Naive thymus-derived CD4-positive, alpha-beta T cell (primary cell): ENCODE measurements at regions not wholly inside any gene's neighbourhood (a gene's known extent, or its start where the extent isn't known, plus 50 kb on each side); places are given as distances from the start of the nearest gene placed in this dataset.
"Not testable (repeated sequence)": the region's sequence is repeated elsewhere in the genome, so short reads cannot be mapped to it uniquely, and the experiment has no call there.

Experiments
- ATAC-seq: fragments of 150-1000 bp; cut with Tn5 transposase; 2 replicates; pipeline ENCODE4 v1.10.0; 2021; ENCODE audit warnings: mild to moderate bottlenecking, moderate library complexity
- CTCF ChIA-PET: fragments of 350-600 bp; sonication (Branson Sonifier 250); formaldehyde crosslinking; loops from one replicate; lab custom pipeline; 2021; ENCODE audit warnings: antibody characterized with exemption; lab: Charles Lee
- POLR2A ChIA-PET: fragments of 350-600 bp; sonication (Branson Sonifier 250); formaldehyde crosslinking; loops from one replicate; lab custom pipeline; 2021; ENCODE audit warnings: antibody characterized with exemption, inconsistent platforms; lab: Charles Lee
- DNase-seq, 9 donors: peaks; one replicate each; pipeline versions ENCODE4 v3.0.0 to v3.0.0-alpha.2; 2020 to 2022; ENCODE audit warnings: mixed read lengths in 1 of 9
- H3K27ac ChIP-seq: one replicate; pipeline ENCODE4 v1.7.0; 2013; ENCODE audit warnings: mild to moderate bottlenecking, low read depth, low read length, moderate library complexity
- H3K27me3 ChIP-seq, 2 donors: one replicate each; pipeline ENCODE4 v1.7.0; 2013; ENCODE audit warnings: low read length in 2 of 2, mild to moderate bottlenecking in 2 of 2, moderate library complexity in 2 of 2; ENCODE audit not compliant: control insufficient read depth in 2 of 2, insufficient read depth in 2 of 2
- H3K36me3 ChIP-seq, 3 experiments: 1 replicate in 2 of 3; 2 replicates in 1 of 3; pipeline ENCODE4 v1.7.0; 2013; ENCODE audit warnings: low read length in 3 of 3, mild to moderate bottlenecking in 3 of 3, moderate library complexity in 1 of 3; ENCODE audit not compliant: insufficient read depth in 3 of 3, control insufficient read depth in 2 of 3
- H3K4me1 ChIP-seq, 2 donors: one replicate each; pipeline ENCODE4 v1.7.0; 2013; ENCODE audit warnings: low read length in 2 of 2, mild to moderate bottlenecking in 2 of 2, moderate library complexity in 1 of 2; ENCODE audit not compliant: control insufficient read depth in 2 of 2, insufficient read depth in 2 of 2
- H3K4me3 ChIP-seq: 2 replicates; pipeline ENCODE4 v1.7.0; 2013; ENCODE audit warnings: mild to moderate bottlenecking, low read length
- H3K9me3 ChIP-seq, 3 experiments: 1 replicate in 2 of 3; 2 replicates in 1 of 3; pipeline ENCODE4 v1.7.0; 2013; ENCODE audit warnings: low read length in 3 of 3; ENCODE audit not compliant: control insufficient read depth in 2 of 3
- H3K27ac Mint-ChIP-seq, 9 donors: one replicate each; pipeline ENCODE4 v1.8.0; 2020 to 2022; ENCODE audit warnings: mixed read lengths in 9 of 9, mild to moderate bottlenecking in 8 of 9, moderate library complexity in 5 of 9, inconsistent platforms in 2 of 9
- H3K27me3 Mint-ChIP-seq, 5 donors: one replicate each; pipeline ENCODE4 v1.8.0; 2021 to 2022; ENCODE audit warnings: mixed read lengths in 5 of 5, mild to moderate bottlenecking in 1 of 5
- H3K36me3 Mint-ChIP-seq, 5 donors: one replicate each; pipeline ENCODE4 v1.8.0; 2020 to 2022; ENCODE audit warnings: mixed read lengths in 5 of 5, mild to moderate bottlenecking in 3 of 5, inconsistent platforms in 1 of 5
- H3K4me1 Mint-ChIP-seq, 7 donors: one replicate each; pipeline ENCODE4 v1.8.0; 2020 to 2022; ENCODE audit warnings: mixed read lengths in 7 of 7, mild to moderate bottlenecking in 3 of 7, inconsistent platforms in 1 of 7
- H3K4me3 Mint-ChIP-seq, 10 donors: one replicate each; pipeline ENCODE4 v1.8.0; 2020 to 2022; ENCODE audit warnings: mild to moderate bottlenecking in 10 of 10, mixed read lengths in 10 of 10, moderate library complexity in 6 of 10, inconsistent platforms in 2 of 10
- H3K9me3 Mint-ChIP-seq, 11 donors: one replicate each; pipeline ENCODE4 v1.8.0; 2020 to 2022; ENCODE audit warnings: mixed read lengths in 11 of 11, mild to moderate bottlenecking in 4 of 11, inconsistent platforms in 1 of 11, moderate library complexity in 1 of 11
- intact Hi-C, 2 donors: fragments of 100-400 bp; cut with micrococcal nuclease; formaldehyde crosslinking; loops; one replicate each; pipeline ENCODE4 v1.15.1; 2023

- H3K27me3 ChIP-seq, POLR2A ChIA-PET, H3K27ac Mint-ChIP-seq, H3K4me3 Mint-ChIP-seq, H3K4me1 Mint-ChIP-seq, H3K27me3 Mint-ChIP-seq, H3K36me3 Mint-ChIP-seq, H3K4me3 ChIP-seq, intact Hi-C loops, H3K9me3 ChIP-seq, H3K4me1 ChIP-seq, DNase-seq, H3K27ac ChIP-seq, CTCF ChIA-PET, H3K36me3 ChIP-seq, ATAC-seq: not testable (repeated sequence)
- peaks cover 3 to 23% (median 7%) of the 10 kb centered on the region in 11 donors for H3K9me3 Mint-ChIP-seq
These were observed 601.3 kb upstream of the ANKRD30A start for GRCh38 chr10:36524126-36524525.

GRCh38 chr10:36519909-36520308, 605.5 kb upstream of the ANKRD30A start:
- H3K27ac Mint-ChIP-seq: no peak overlapping the region
- Histone ChIP-seq H3K27me3 (no peaks in the 10 kb centered on the region), H3K27ac (no peak overlapping the region), H3K36me3 (no peaks in the 10 kb centered on the region), H3K4me3 (no peak overlapping the region), H3K9me3 (peaks cover 0 to 6% (median 0%) of the 10 kb centered on the region in 3 experiments), H3K4me1 (no peaks in the 10 kb centered on the region)
- intact Hi-C loops: no loop called here
- peaks cover 0 to 27% (median 8%) of the 10 kb centered on the region in 11 donors for H3K9me3 Mint-ChIP-seq
- H3K4me1 Mint-ChIP-seq: no peaks in the 10 kb centered on the region
- ChIA-PET CTCF (no interaction called here), POLR2A (no interaction called here)
- H3K27me3 Mint-ChIP-seq: no peaks in the 10 kb centered on the region
- no peaks in the 10 kb centered on the region for H3K36me3 Mint-ChIP-seq
- ATAC-seq (no peak), DNase-seq (no peak)
- H3K4me3 Mint-ChIP-seq: no peak overlapping the region

DNA sequence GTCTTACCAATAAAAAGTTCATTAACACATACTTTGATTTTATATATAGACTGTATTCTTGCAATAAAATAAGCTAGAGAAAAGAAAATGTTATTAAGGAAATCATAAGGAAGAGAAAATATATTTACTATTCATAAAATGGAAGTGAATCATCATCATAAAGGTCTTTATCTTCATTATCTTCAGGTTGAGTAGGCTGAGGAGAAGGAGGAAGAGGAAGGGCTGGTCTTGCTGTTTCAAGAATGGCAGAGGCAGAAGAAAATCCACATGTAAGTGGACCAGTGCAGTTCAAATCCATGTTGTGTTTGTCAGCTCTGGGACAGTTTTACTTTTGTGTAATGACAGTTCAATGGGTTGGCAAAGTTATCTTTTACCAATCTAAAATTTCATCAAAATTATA, 609.1 kb upstream of the ANKRD30A start:
- Histone ChIP-seq H3K36me3 (no peaks in the 10 kb centered on the region), H3K9me3 (peaks cover 0 to 6% (median 0%) of the 10 kb centered on the region in 3 experiments), H3K27me3 (no peaks in the 10 kb centered on the region), H3K4me3 (no peak overlapping the region), H3K4me1 (no peaks in the 10 kb centered on the region), H3K27ac (no peak overlapping the region)
- Mint-ChIP-seq H3K4me1 (no peaks in the 10 kb centered on the region), H3K4me3 (no peak overlapping the region), H3K36me3 (no peaks in the 10 kb centered on the region), H3K27me3 (peaks cover 0 to 4% (median 0%) of the 10 kb centered on the region in 5 donors), H3K9me3 (peaks cover 0 to 27% (median 8%) of the 10 kb centered on the region in 11 donors), H3K27ac (no peak overlapping the region)
- CTCF ChIA-PET: no interaction called here
- no peak for DNase-seq
- POLR2A ChIA-PET: no interaction called here
- intact Hi-C loops: no loop called here
- no peak for ATAC-seq

DNA sequence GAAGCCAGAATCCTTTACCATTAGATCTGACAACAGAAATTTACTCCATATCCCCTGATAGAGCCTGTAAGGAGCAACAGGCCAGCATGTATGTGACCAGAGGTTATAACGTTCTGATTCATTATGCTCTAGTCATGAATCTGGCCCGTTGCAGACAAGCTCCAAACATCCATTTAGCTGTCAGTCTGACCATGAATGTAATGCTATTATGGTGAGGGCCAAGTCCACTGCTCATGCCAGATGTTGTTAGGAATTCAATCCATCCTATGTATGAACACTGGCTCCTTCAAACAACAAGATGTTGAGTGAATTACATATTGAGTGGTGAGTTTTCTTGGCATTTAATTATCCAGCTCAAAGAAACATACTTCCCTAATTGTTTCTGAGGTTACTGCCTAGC, 610.1 kb upstream of the ANKRD30A start:
- no peak for ATAC-seq
- Mint-ChIP-seq H3K4me3 (no peak overlapping the region), H3K9me3 (peaks cover 0 to 27% (median 10%) of the 10 kb centered on the region in 11 donors), H3K27ac (no peak overlapping the region), H3K36me3 (no peaks in the 10 kb centered on the region), H3K4me1 (no peaks in the 10 kb centered on the region), H3K27me3 (peaks cover 0 to 4% (median 0%) of the 10 kb centered on the region in 5 donors)
- ChIA-PET POLR2A (no interaction called here), CTCF (no interaction called here)
- DNase-seq: no peak
- no peaks in the 10 kb centered on the region for H3K4me1 ChIP-seq
- H3K36me3 ChIP-seq: no peaks in the 10 kb centered on the region
- no peaks in the 10 kb centered on the region for H3K27me3 ChIP-seq
- intact Hi-C loops: no loop called here
- no peak overlapping the region for H3K4me3 ChIP-seq
- no peak overlapping the region for H3K27ac ChIP-seq
- peaks cover 0 to 6% (median 0%) of the 10 kb centered on the region in 3 experiments for H3K9me3 ChIP-seq

- ATAC-seq (no peak), DNase-seq (no peak)
- H3K27me3 ChIP-seq: no peaks in the 10 kb centered on the region
- H3K36me3 ChIP-seq: no peaks in the 10 kb centered on the region
- CTCF ChIA-PET: no interaction called here
- H3K9me3 ChIP-seq: peaks cover 0 to 3% (median 0%) of the 10 kb centered on the region in 3 experiments
- H3K9me3 Mint-ChIP-seq: peaks cover 0 to 19% (median 6%) of the 10 kb centered on the region in 11 donors
- no peak overlapping the region for H3K4me3 Mint-ChIP-seq
- no peaks in the 10 kb centered on the region for H3K4me1 ChIP-seq
- no peaks in the 10 kb centered on the region for H3K27me3 Mint-ChIP-seq
- no peak overlapping the region for H3K27ac Mint-ChIP-seq
- POLR2A ChIA-PET: no interaction called here
- no peaks in the 10 kb centered on the region for H3K4me1 Mint-ChIP-seq
- H3K4me3 ChIP-seq: no peak overlapping the region
- H3K27ac ChIP-seq: no peak overlapping the region
- no peaks in the 10 kb centered on the region for H3K36me3 Mint-ChIP-seq
- intact Hi-C loops: no loop called here
These were observed 617.7 kb upstream of the ANKRD30A start for GRCh38 chr10:36507715-36508114.

DNA sequence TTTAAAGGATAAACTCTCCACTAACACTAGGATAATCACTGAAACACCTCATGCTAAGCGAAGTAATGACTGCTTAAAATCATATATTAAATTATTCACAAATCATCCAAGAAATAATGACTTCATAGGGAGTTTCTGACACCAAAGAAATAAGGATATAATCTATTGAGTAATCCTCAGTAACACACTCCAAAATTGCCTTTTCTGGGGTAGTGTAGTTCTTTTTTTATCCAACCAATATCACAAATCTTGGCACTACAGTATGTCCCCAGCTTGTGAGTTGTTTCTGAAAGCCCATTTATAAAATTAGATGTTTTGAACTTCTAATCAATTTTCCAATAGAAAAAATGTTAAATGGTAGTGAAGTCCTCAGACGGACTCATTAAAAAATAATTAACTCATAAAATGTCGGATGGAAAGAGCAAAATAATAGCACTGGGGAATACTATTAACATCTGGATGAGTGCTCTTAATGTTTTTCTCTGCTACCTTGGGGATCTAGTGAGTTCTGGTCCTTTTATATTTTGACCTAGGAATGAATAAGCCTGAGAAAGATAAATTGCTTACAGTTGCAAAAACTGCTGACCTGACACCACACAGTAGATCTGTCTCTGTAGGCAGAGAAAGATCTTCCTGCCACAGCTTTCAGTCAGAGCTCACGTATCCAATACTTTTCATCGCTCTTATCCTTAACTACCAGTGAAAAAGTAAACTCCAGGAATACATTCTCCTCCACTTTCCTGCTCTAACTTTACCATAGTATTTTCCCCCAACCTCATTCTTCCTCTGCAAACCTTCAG, 618.5 kb upstream of the ANKRD30A start:
- H3K4me3 ChIP-seq: no peak overlapping the region
- H3K4me1 ChIP-seq: no peaks in the 10 kb centered on the region
- no peak overlapping the region for H3K4me3 Mint-ChIP-seq
- ATAC-seq (no peak), DNase-seq (no peak)
- POLR2A ChIA-PET: no interaction called here
- H3K9me3 ChIP-seq: peaks cover 0 to 3% (median 0%) of the 10 kb centered on the region in 3 experiments
- no peaks in the 10 kb centered on the region for H3K4me1 Mint-ChIP-seq
- no peaks in the 10 kb centered on the region for H3K36me3 ChIP-seq
- H3K27me3 Mint-ChIP-seq: no peaks in the 10 kb centered on the region
- intact Hi-C loops: no loop called here
- no peak overlapping the region for H3K27ac ChIP-seq
- CTCF ChIA-PET: no interaction called here
- peaks cover 0 to 19% (median 6%) of the 10 kb centered on the region in 11 donors for H3K9me3 Mint-ChIP-seq
- no peak overlapping the region for H3K27ac Mint-ChIP-seq
- no peaks in the 10 kb centered on the region for H3K36me3 Mint-ChIP-seq
- H3K27me3 ChIP-seq: no peaks in the 10 kb centered on the region

- Histone ChIP-seq H3K4me1 (no peaks in the 10 kb centered on the region), H3K9me3 (peaks cover 0 to 3% (median 0%) of the 10 kb centered on the region in 3 experiments), H3K4me3 (no peak overlapping the region), H3K36me3 (no peaks in the 10 kb centered on the region), H3K27me3 (no peaks in the 10 kb centered on the region), H3K27ac (no peak overlapping the region)
- peaks cover 0 to 19% (median 6%) of the 10 kb centered on the region in 11 donors for H3K9me3 Mint-ChIP-seq
- H3K27ac Mint-ChIP-seq: no peak overlapping the region
- H3K4me3 Mint-ChIP-seq: no peak overlapping the region
- ChIA-PET POLR2A (no interaction called here), CTCF (no interaction called here)
- no peaks in the 10 kb centered on the region for H3K27me3 Mint-ChIP-seq
- H3K36me3 Mint-ChIP-seq: no peaks in the 10 kb centered on the region
- ATAC-seq (no peak), DNase-seq (no peak)
- intact Hi-C loops: no loop called here
- H3K4me1 Mint-ChIP-seq: no peaks in the 10 kb centered on the region
These were observed 619.1 kb upstream of the ANKRD30A start for GRCh38 chr10:36506261-36506660.
